Left forelimb (tissue), 1 donor: ENCODE measurements at regions not wholly inside any gene's neighbourhood (a gene's known extent, or its start where the extent isn't known, plus 50 kb on each side); places are given as distances from the start of the nearest gene placed in this dataset.

Experiments
- DNase-seq: peaks from one replicate; pipeline ENCODE4 v3.0.0-alpha.2; 2018; ENCODE audit warnings: low spot score

DNA sequence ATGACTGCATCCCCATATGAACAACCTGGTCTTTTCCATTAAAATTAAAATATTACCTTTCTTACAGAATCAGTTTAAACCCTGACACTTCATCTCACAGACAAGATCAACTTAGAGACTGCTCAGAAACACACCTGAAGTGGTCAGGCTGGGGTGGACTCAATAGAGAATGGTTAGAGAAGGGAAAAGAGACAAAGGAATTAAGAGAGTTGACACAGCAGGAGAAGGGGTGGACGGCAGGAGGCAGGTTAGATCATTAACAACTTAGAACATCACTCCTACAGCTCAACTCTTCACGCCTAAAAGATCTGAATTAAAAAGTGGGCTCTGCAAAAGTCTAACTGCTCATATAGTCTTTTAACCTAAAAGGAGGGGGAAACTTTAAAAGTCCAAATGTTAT lies 157.7 kb upstream of the COL1A2 start:
- no peak for DNase-seq

DNA sequence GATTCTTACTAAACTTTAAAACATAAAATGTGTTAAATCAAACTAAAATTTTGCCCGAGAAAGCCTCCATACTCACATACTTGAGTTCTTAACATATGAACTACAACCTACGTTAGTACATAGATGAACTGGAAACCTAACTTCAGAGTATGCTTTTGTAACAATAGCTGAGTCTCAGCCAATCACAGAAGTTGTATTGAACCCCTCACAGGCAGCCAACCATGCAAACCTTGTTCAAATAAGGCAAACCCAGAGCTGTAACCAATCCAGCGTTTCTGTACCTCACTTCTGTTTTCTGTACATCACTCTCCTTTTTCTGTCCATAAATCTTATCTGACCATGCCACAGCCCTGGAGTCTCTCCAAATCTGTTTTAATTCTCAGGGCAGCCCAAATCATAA lies 157.3 kb upstream of the COL1A2 start:
- DNase-seq, result no peak

GRCh38 chr7:94239661-94240234 lies 154.9 kb upstream of the COL1A2 start:
- DNase-seq, result peak; percentile 63

GRCh38 chr7:94240902-94241301 lies 153.8 kb upstream of the COL1A2 start:
- DNase-seq, result no peak

DNA sequence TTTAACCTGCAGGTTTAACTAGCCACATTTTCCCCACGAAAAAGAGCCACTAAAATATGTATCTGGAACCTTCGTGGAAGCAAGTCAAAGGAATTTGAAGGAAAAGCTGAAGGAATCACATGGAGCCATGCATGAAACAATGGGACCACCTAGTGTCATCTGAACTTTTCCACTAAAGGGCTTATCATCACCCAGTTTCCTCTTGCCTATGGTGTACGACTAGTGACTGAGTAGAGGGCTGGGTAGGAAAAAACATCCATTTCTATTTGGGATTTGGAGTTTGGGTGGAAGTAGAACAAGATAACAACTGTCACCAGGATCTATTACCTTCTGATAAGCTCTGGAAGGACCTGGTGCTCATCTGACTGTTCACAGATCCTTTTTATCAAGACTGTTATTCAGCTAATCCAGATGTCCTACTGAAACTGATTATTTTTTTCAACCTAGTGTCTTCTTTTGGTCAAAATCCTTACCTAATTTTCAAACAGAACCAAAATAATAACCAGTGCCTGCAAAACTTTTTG lies 153.2 kb upstream of the COL1A2 start:
- no peak for DNase-seq

DNA sequence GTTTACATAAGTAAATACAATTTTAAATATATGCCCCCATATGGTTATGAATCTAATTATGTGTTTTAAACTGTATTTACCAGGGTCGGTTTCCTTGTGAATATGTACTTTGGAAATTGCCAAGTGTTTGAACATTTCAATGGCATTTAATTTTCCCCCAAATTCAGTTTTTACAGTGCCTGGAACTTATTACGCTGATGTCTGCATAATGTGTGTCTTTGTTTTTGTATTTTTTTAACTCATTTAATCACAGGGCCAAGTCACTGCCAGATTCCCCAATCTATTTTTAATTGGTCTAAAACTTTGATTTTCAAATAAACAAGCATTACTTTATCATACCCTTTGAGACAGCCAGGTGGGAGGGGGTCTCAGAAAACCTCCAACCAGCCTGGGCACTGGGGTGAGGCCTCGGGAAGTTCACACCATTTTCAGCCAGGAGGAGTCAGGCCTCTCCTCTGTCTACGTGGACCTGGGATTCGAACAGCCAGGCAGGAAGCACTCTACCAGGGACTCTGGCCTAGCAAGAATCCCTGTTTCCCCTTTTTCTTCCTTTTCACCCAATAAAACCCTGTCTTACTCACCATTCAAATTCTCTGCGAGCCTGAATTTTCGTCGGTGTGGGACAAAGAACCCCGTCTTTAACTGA lies 151.5 kb upstream of the COL1A2 start:
- no peak for DNase-seq

DNA sequence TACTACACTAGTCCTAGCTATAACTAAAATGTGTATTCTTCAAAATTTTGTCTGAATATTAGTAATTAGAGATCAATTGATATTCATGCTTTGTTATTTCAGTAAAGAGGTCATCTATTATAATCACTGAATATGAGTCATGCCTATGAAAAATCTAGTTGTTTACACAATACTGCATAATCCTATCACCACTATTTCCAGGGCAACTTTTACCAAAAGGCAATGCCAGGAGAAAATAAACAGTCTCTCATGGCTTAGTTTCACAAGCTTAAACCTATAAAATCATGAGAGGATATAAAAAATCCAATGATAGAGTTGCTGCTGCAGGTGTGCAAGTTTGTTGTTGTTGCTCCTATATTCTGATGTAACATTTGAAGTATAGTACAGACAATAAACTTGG lies 149.9 kb upstream of the COL1A2 start:
- DNase-seq, result no peak

DNA sequence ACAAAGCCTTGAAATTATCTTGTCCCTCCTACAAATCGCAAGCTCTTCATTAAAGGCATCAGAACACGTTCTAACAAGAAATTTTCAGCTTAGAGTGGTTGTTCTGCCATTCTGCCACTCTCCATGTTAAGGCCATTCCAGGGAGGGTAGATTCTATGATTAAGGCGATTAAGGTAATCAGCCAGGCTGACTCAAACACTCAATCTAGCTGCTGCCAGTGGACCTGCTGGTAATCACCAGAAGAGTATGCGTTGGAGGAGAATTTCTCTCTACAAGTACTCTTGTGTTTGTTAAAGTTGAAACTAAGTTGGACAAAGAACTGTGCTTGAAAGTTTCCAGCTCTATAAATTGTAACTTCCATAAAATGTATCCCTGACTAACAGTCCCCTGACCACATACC lies 149.2 kb upstream of the COL1A2 start:
- no peak for DNase-seq

- no peak for DNase-seq
Measured at GRCh38 chr7:94247970-94248369, 146.7 kb upstream of the COL1A2 start.

DNA sequence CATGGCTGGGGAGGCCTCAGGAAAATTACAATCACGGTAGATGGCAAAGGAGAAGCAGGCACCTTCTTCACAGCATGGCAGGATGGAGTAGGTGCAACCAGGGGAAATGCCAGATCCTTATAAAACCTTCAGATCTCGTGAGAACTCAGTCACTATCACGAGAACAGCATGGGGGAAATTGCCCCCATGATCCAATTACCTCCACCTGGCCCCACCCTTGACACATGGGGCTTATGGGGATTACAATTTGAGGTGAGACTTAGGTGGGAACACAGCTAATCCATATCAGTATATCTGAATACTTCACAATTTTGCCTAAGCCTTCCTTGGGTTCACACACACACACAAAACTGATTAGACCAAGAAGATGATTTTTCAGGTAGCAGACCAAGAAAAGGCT lies 145.1 kb upstream of the COL1A2 start:
- no peak for DNase-seq

DNA sequence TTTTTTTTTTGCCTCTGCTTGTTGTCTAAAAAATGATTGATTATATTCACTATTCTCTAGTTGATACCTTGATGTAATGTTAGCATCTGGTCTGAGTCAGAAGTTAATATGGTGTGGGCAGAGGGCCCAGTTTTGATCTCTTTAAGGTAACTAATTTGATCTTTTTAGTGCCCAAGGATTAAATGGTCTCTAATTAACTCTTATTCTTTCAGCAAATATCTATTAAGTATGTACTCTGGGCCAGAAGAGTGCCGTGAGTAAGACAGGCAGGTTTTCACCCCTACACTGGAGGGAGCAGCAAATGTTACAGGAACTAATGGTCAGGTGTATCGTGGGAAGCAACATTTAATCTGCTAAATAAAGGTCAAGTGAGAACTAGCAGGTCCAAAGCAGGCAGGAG lies 144.6 kb upstream of the COL1A2 start:
- no peak for DNase-seq

GRCh38 chr7:94250987-94251386 lies 143.7 kb upstream of the COL1A2 start:
- no peak for DNase-seq

DNA sequence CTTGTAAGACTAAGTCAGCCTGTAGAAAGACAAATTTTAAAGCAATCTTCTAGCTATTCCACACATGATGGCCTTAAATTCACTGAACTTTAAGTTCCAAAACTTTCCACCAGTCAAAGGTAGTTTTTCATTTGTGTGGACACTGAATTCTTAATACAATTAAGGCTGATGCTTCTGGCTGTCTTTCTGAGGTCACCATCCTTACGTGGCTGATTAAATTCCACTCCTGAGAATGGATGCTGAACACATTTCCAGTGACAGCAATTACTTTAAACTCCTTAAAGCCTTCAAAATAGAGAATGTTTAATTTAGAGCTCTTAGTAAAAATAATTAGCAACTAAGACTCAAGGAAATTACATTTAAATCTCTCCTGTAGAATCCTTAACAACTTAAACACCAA lies 142.6 kb upstream of the COL1A2 start:
- no peak for DNase-seq

- DNase-seq, result no peak
Measured at GRCh38 chr7:94252971-94253370, 141.7 kb upstream of the COL1A2 start.

GRCh38 chr7:94253686-94254085 lies 141.0 kb upstream of the COL1A2 start:
- no peak for DNase-seq

- DNase-seq, result no peak
Measured at GRCh38 chr7:94258418-94259300, 136.0 kb upstream of the COL1A2 start.

GRCh38 chr7:94261067-94261466 lies 133.6 kb upstream of the COL1A2 start:
- DNase-seq, result no peak

- DNase-seq, result no peak
Measured at GRCh38 chr7:94264756-94265155, 129.9 kb upstream of the COL1A2 start.

- no peak for DNase-seq
Measured at GRCh38 chr7:94265456-94265855, 129.2 kb upstream of the COL1A2 start.

DNA sequence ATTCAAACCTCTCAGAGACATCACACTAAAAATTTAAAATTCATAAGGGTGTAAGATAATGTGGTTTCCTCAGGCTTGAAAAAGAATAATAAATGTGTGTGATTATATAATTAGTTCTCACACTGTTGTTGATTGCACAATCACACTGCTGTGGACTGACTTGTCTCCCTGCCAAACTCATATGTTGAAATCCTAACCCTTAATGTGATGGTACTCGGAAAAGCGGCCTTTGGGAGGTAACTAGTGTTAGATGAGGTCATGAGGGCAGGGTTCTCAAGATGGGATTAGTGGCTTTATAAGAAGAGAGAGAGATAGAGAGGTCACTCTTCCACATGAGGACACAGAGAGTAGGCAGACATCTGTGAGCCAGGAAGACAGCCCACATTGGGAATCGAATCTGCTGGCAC lies 128.5 kb upstream of the COL1A2 start:
- DNase-seq, result no peak

GRCh38 chr7:94270772-94271171 lies 123.9 kb upstream of the COL1A2 start:
- DNase-seq, result no peak

GRCh38 chr7:94272821-94273583 lies 121.7 kb upstream of the COL1A2 start:
- no peak for DNase-seq
